Type B pancreatic cell (in vitro differentiated cells): ENCODE measurements at regions not wholly inside any gene's neighbourhood (a gene's known extent, or its start where the extent isn't known, plus 50 kb on each side); places are given as distances from the start of the nearest gene placed in this dataset.

ENCODE experiments used
- DNase-seq: peaks from one replicate; pipeline ENCODE4 v3.0.0; 2021; ENCODE audit warnings: mixed read lengths; ENCODE audit not compliant: unreplicated experiment; ENCODE audit errors: extremely low spot score
- H3K27ac Mint-ChIP-seq: 2 replicates; pipeline ENCODE4 v1.8.0; 2021; ENCODE audit warnings: mild to moderate bottlenecking, mixed read lengths
- H3K27me3 Mint-ChIP-seq: 2 replicates; pipeline ENCODE4 v1.8.0; 2021; ENCODE audit warnings: mixed read lengths
- H3K36me3 Mint-ChIP-seq: 2 replicates; pipeline ENCODE4 v1.8.0; 2021; ENCODE audit warnings: mixed read lengths
- H3K4me1 Mint-ChIP-seq: one replicate; pipeline ENCODE4 v1.8.0; 2021; ENCODE audit warnings: mixed read lengths; ENCODE audit not compliant: unreplicated experiment
- H3K4me3 Mint-ChIP-seq: 2 replicates; pipeline ENCODE4 v1.8.0; 2021; ENCODE audit warnings: mild to moderate bottlenecking, mixed read lengths
- H3K9me3 Mint-ChIP-seq: 2 replicates; pipeline ENCODE4 v1.8.0; 2021; ENCODE audit warnings: mixed read lengths
- CTCF ChIP-seq: fragments of 200-600 bp; sonication (generic); conservative IDR thresholded peaks from 2 replicates; pipeline ENCODE4 v1.5.0; 2021; ENCODE audit warnings: antibody characterized with exemption, mild to moderate bottlenecking

- Mint-ChIP-seq H3K27me3 (no peaks in the 10 kb centered on the region), H3K36me3 (no peaks in the 10 kb centered on the region), H3K4me3 (no peak overlapping the region), H3K4me1 (peaks cover 3% of the 10 kb centered on the region), H3K27ac (no peak overlapping the region), H3K9me3 (no peaks in the 10 kb centered on the region)
- no peak for DNase-seq
- no peak for TF ChIP-seq CTCF
These were observed 54.3 kb upstream of the CREB3L1 start for GRCh38 chr11:46223252-46223513.

DNA sequence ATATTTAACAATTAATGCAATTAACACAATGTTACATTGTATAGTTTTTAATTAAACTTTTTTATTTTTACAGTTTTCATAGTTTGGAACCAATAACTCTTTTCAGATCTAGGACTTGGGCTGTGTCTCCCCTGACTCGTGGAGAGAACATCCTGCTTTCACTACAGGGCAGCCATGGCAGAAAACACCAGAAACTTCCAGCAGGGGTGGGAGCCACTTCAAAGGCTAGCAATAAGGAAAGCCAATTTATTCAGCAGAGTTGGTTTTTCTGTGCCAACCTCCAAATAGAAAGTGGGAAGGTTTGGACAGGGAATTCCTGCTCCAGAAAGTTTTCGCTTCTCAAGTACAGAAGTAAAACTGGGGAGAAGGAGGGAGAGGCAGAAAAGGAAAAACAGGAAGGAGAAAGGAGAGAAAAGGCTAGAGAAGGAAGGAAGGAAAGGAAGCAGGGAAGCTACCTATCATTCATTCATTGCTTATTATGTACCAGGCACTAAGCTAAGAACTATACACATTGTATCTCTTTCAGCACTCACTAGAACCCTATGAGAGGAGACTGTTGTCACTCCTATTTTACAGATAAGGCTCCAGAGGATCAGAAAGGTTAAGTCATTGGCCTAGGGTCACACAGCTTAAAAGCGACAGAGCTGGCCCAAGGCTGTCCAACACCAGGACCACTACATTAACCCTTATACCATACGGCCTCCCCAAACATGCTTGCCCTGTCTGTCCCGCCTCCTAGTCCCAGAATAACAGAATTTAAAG, 54.8 kb upstream of the CREB3L1 start:
- Mint-ChIP-seq H3K36me3 (no peaks in the 10 kb centered on the region), H3K4me3 (no peak overlapping the region), H3K27ac (no peak overlapping the region), H3K9me3 (no peaks in the 10 kb centered on the region), H3K27me3 (no peaks in the 10 kb centered on the region), H3K4me1 (peaks cover 3% of the 10 kb centered on the region)
- peak; percentile 32 for TF ChIP-seq CTCF
- DNase-seq, result no peak

- no peak for TF ChIP-seq CTCF
- Mint-ChIP-seq H3K27ac (no peak overlapping the region), H3K36me3 (no peaks in the 10 kb centered on the region), H3K9me3 (no peaks in the 10 kb centered on the region), H3K4me1 (peaks cover 3% of the 10 kb centered on the region), H3K4me3 (no peak overlapping the region), H3K27me3 (no peaks in the 10 kb centered on the region)
- no peak for DNase-seq
These were observed 57.1 kb upstream of the CREB3L1 start for GRCh38 chr11:46220313-46220712.

DNA sequence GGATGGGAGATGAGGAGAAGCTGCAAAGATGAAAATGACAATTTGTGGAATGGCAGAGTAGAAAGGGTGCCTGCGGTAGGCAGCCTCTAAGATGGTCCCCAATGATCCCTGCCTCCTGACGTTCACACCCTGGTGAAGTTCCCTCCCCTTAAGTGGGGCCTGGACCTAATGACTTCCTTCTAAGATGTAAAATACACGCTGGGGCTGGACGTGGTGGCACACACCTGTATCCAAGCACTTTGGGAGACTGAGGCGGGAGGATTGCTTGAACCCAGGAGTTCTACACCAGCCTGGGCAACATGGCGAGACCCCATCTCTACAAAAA, 60.7 kb upstream of the CREB3L1 start:
- DNase-seq, result no peak
- TF ChIP-seq CTCF, result no peak
- H3K27ac Mint-ChIP-seq, result no peak overlapping the region
- H3K9me3 Mint-ChIP-seq, result no peaks in the 10 kb centered on the region
- H3K27me3 Mint-ChIP-seq, result peaks cover 2% of the 10 kb centered on the region
- no peak overlapping the region for H3K4me3 Mint-ChIP-seq
- H3K36me3 Mint-ChIP-seq, result no peaks in the 10 kb centered on the region
- no peaks in the 10 kb centered on the region for H3K4me1 Mint-ChIP-seq

GRCh38 chr11:46216019-46216764, 61.3 kb upstream of the CREB3L1 start:
- TF ChIP-seq CTCF, result no peak

More at GRCh38 chr11:46216019-46216764, 61.3 kb upstream of the CREB3L1 start:
- Mint-ChIP-seq H3K36me3 (no peaks in the 10 kb centered on the region), H3K9me3 (no peaks in the 10 kb centered on the region), H3K27me3 (peaks cover 2% of the 10 kb centered on the region), H3K27ac (peak overlapping the region; percentile 28), H3K4me1 (no peaks in the 10 kb centered on the region), H3K4me3 (no peak overlapping the region)
- no peak for DNase-seq
